Activated CD8-positive, alpha-beta T cell treated with anti-CD3 and anti-CD28 coated beads for 36 hours (primary cell): ENCODE measurements at regions not wholly inside any gene's neighbourhood (a gene's known extent, or its start where the extent isn't known, plus 50 kb on each side); places are given as distances from the start of the nearest gene placed in this dataset.

Experiments
- ATAC-seq: fragments of 200-7000 bp; cut with Tn5 transposase; one replicate; pipeline ENCODE4 v1.10.0; 2021; ENCODE audit warnings: mild to moderate bottlenecking, moderate library complexity
- CTCF ChIA-PET: fragments of 350-600 bp; sonication (Branson Sonifier 250); formaldehyde crosslinking; loops from one replicate; lab custom pipeline; 2021; ENCODE audit warnings: antibody characterized with exemption; lab: Charles Lee
- POLR2A ChIA-PET: fragments of 350-600 bp; sonication (Branson Sonifier 250); formaldehyde crosslinking; loops from one replicate; lab custom pipeline; 2021; ENCODE audit warnings: antibody characterized with exemption; lab: Charles Lee
- DNase-seq: peaks from one replicate; pipeline ENCODE4 v3.0.0-alpha.2; 2020
- H3K27ac Mint-ChIP-seq: one replicate; pipeline ENCODE4 v1.8.0; 2021; ENCODE audit warnings: mild to moderate bottlenecking, mixed read lengths
- H3K27me3 Mint-ChIP-seq: one replicate; pipeline ENCODE4 v1.8.0; 2021; ENCODE audit warnings: mixed read lengths
- H3K36me3 Mint-ChIP-seq: one replicate; pipeline ENCODE4 v1.8.0; 2021; ENCODE audit warnings: low read depth, mixed read lengths
- H3K4me1 Mint-ChIP-seq: one replicate; pipeline ENCODE4 v1.8.0; 2021; ENCODE audit warnings: low read depth, mixed read lengths
- H3K4me3 Mint-ChIP-seq: one replicate; pipeline ENCODE4 v1.8.0; 2021; ENCODE audit warnings: mild to moderate bottlenecking, moderate library complexity, mixed read lengths
- H3K9me3 Mint-ChIP-seq: one replicate; pipeline ENCODE4 v1.8.0; 2021; ENCODE audit warnings: mixed read lengths
- CTCF ChIP-seq: fragments of 200-600 bp; IDR thresholded peaks from one replicate; pipeline ENCODE4 v1.8.0; 2022; ENCODE audit warnings: antibody characterized with exemption, mild to moderate bottlenecking
- intact Hi-C: fragments of 100-400 bp; cut with micrococcal nuclease; formaldehyde crosslinking; loops from one replicate; pipeline ENCODE4 v1.10.0; 2022

- ChIA-PET CTCF (no interaction called here), POLR2A (no interaction called here)
- Mint-ChIP-seq H3K4me3 (no peak overlapping the region), H3K36me3 (no peaks in the 10 kb centered on the region), H3K27me3 (no peaks in the 10 kb centered on the region), H3K27ac (no peak overlapping the region), H3K4me1 (no peaks in the 10 kb centered on the region), H3K9me3 (no peaks in the 10 kb centered on the region)
- TF ChIP-seq CTCF: no peak
- intact Hi-C loops: no loop called here
- ATAC-seq (no peak), DNase-seq (no peak)
These were observed 521.0 kb upstream of the RAB6C start for GRCh38 chr2:129458436-129458835.

- TF ChIP-seq CTCF: no peak
- intact Hi-C loops: no loop called here
- H3K4me3 Mint-ChIP-seq: no peak overlapping the region
- no peaks in the 10 kb centered on the region for H3K4me1 Mint-ChIP-seq
- POLR2A ChIA-PET: no interaction called here
- H3K27ac Mint-ChIP-seq: no peak overlapping the region
- no peak for DNase-seq
- H3K27me3 Mint-ChIP-seq: no peaks in the 10 kb centered on the region
- CTCF ChIA-PET: no interaction called here
- no peaks in the 10 kb centered on the region for H3K9me3 Mint-ChIP-seq
- H3K36me3 Mint-ChIP-seq: no peaks in the 10 kb centered on the region
- no peak for ATAC-seq
These were observed 520.1 kb upstream of the RAB6C start for GRCh38 chr2:129459200-129459876.

GRCh38 chr2:129459881-129460280 is 519.6 kb upstream of the RAB6C start:
- Mint-ChIP-seq H3K36me3 (no peaks in the 10 kb centered on the region), H3K4me3 (no peak overlapping the region), H3K4me1 (no peaks in the 10 kb centered on the region), H3K27ac (no peak overlapping the region), H3K9me3 (no peaks in the 10 kb centered on the region), H3K27me3 (no peaks in the 10 kb centered on the region)
- no peak for TF ChIP-seq CTCF
- ChIA-PET POLR2A (no interaction called here), CTCF (no interaction called here)
- intact Hi-C loops: no loop called here
- no peak for ATAC-seq
- DNase-seq: no peak

- no peak for DNase-seq
- H3K9me3 Mint-ChIP-seq: no peaks in the 10 kb centered on the region
- no peaks in the 10 kb centered on the region for H3K36me3 Mint-ChIP-seq
- no peak overlapping the region for H3K27ac Mint-ChIP-seq
- POLR2A ChIA-PET: no interaction called here
- H3K27me3 Mint-ChIP-seq: no peaks in the 10 kb centered on the region
- CTCF ChIA-PET: no interaction called here
- H3K4me1 Mint-ChIP-seq: no peaks in the 10 kb centered on the region
- intact Hi-C loops: no loop called here
- ATAC-seq: no peak
- H3K4me3 Mint-ChIP-seq: no peak overlapping the region
- no peak for TF ChIP-seq CTCF
These were observed 518.9 kb upstream of the RAB6C start for GRCh38 chr2:129460299-129461198.

- POLR2A ChIA-PET: no interaction called here
- Mint-ChIP-seq H3K27me3 (no peaks in the 10 kb centered on the region), H3K4me3 (no peak overlapping the region)
These were observed 517.1 kb upstream of the RAB6C start for GRCh38 chr2:129462349-129462748.

More at GRCh38 chr2:129462349-129462748, 517.1 kb upstream of the RAB6C start:
- Mint-ChIP-seq H3K27ac (no peak overlapping the region), H3K4me1 (no peaks in the 10 kb centered on the region), H3K36me3 (no peaks in the 10 kb centered on the region), H3K9me3 (no peaks in the 10 kb centered on the region)
- CTCF ChIA-PET: no interaction called here
- ATAC-seq (no peak), DNase-seq (no peak)
- intact Hi-C loops: no loop called here
- TF ChIP-seq CTCF: no peak
